ENCODE measurements at regions not wholly inside any gene's neighbourhood (a gene's known extent, or its start where the extent isn't known, plus 50 kb on each side); places are given as distances from the start of the nearest gene placed in this dataset.

GRCh38 chr3:40677321-40677720 lies 152.6 kb downstream of the ZNF621 start:
- TF ChIP-seq SIN3A (IDR thresholded peaks at IDR 0.05; ENCODE audit: borderline replicate concordance, insufficient read depth, low read length) (no peak), FOXP2 (optimal IDR thresholded peaks at IDR 0.05; ENCODE audit: borderline replicate concordance, extremely low read depth, extremely low read length, insufficient read depth) (no peak), TAF1 (IDR thresholded peaks at IDR 0.05; ENCODE audit: borderline replicate concordance, insufficient read depth, low read length) (no peak), POLR2AphosphoS5 (IDR thresholded peaks at IDR 0.05; ENCODE audit: low read depth, low read length) (no peak), REST (IDR thresholded peaks at IDR 0.05; ENCODE audit: insufficient read depth in 1 of 2, low read depth in 2 of 2, low read length in 2 of 2) (no peak)

GRCh38 chr3:40677749-40678148 lies 153.0 kb downstream of the ZNF621 start:
- TF ChIP-seq FOXP2 (optimal IDR thresholded peaks at IDR 0.05; ENCODE audit: borderline replicate concordance, extremely low read depth, extremely low read length, insufficient read depth) = no peak
- no peak for TF ChIP-seq POLR2AphosphoS5 (IDR thresholded peaks at IDR 0.05; ENCODE audit: low read depth, low read length)
- no peak for TF ChIP-seq REST (IDR thresholded peaks at IDR 0.05; ENCODE audit: insufficient read depth in 1 of 2, low read depth in 2 of 2, low read length in 2 of 2)
- TF ChIP-seq SIN3A (IDR thresholded peaks at IDR 0.05; ENCODE audit: borderline replicate concordance, insufficient read depth, low read length) = no peak
- TF ChIP-seq TAF1 (IDR thresholded peaks at IDR 0.05; ENCODE audit: borderline replicate concordance, insufficient read depth, low read length) = no peak

GRCh38 chr3:40679290-40679689 lies 154.5 kb downstream of the ZNF621 start:
- TF ChIP-seq POLR2AphosphoS5 (IDR thresholded peaks at IDR 0.05; ENCODE audit: low read depth, low read length) = no peak
- no peak for TF ChIP-seq SIN3A (IDR thresholded peaks at IDR 0.05; ENCODE audit: borderline replicate concordance, insufficient read depth, low read length)
- TF ChIP-seq REST (IDR thresholded peaks at IDR 0.05; ENCODE audit: insufficient read depth in 1 of 2, low read depth in 2 of 2, low read length in 2 of 2) = no peak
- TF ChIP-seq FOXP2 (optimal IDR thresholded peaks at IDR 0.05; ENCODE audit: borderline replicate concordance, extremely low read depth, extremely low read length, insufficient read depth) = no peak
- no peak for TF ChIP-seq TAF1 (IDR thresholded peaks at IDR 0.05; ENCODE audit: borderline replicate concordance, insufficient read depth, low read length)

GRCh38 chr3:40680685-40681657 lies 156.2 kb downstream of the ZNF621 start:
- TF ChIP-seq POLR2AphosphoS5 (IDR thresholded peaks at IDR 0.05; ENCODE audit: low read depth, low read length) (no peak), TAF1 (IDR thresholded peaks at IDR 0.05; ENCODE audit: borderline replicate concordance, insufficient read depth, low read length) (no peak), SIN3A (IDR thresholded peaks at IDR 0.05; ENCODE audit: borderline replicate concordance, insufficient read depth, low read length) (no peak), REST (IDR thresholded peaks at IDR 0.05; ENCODE audit: insufficient read depth in 1 of 2, low read depth in 2 of 2, low read length in 2 of 2) (no peak), FOXP2 (optimal IDR thresholded peaks at IDR 0.05; ENCODE audit: borderline replicate concordance, extremely low read depth, extremely low read length, insufficient read depth) (no peak)

All from PFSK-1 (cell line).